HepG2 (cell line): ENCODE measurements at regions not wholly inside any gene's neighbourhood (a gene's known extent, or its start where the extent isn't known, plus 50 kb on each side); places are given as distances from the start of the nearest gene placed in this dataset.
A peak's percentile ranks its signal among the peaks of the same experiment; 100 is the strongest.

Experiments used
- CBFB ChIP-seq: sonication (generic); formaldehyde crosslinking; IDR thresholded peaks from 2 replicates; pipeline ENCODE4 v1.4.0; 2020; ENCODE audit warnings: missing genetic modification reagents
- FOXM1 ChIP-seq: sonication (generic); formaldehyde crosslinking; IDR thresholded peaks from 2 replicates; pipeline ENCODE4 v1.5.0; 2020; ENCODE audit warnings: missing genetic modification reagents
- FOXP1 ChIP-seq, 2 experiments: fragments of 450-650 bp in 1 of 2; IDR thresholded peaks; 2 replicates each; pipeline ENCODE4 v1.6.1; 2017 to 2018; ENCODE audit warnings: antibody characterized with exemption in 1 of 2
- MIER3 ChIP-seq: IDR thresholded peaks from 2 replicates; pipeline ENCODE4 v1.6.1; 2016; ENCODE audit warnings: missing compliant biosample characterization, borderline replicate concordance
- NKX3-1 ChIP-seq: sonication (generic); formaldehyde crosslinking; IDR thresholded peaks from 2 replicates; pipeline ENCODE4 v1.5.0; 2020; ENCODE audit warnings: missing genetic modification reagents
- RCOR2 ChIP-seq: IDR thresholded peaks from 2 replicates; pipeline ENCODE4 v1.6.1; 2016; ENCODE audit warnings: missing biosample characterization, missing genetic modification reagents
- ZNF12 ChIP-seq: sonication (generic); formaldehyde crosslinking; IDR thresholded peaks from 2 replicates; pipeline ENCODE4 v1.5.0; 2020; ENCODE audit warnings: missing genetic modification reagents
- ZNF782 ChIP-seq: sonication (generic); formaldehyde crosslinking; IDR thresholded peaks from 2 replicates; pipeline ENCODE4 v1.4.0; 2020; ENCODE audit warnings: missing genetic modification reagents, mild to moderate bottlenecking, borderline replicate concordance
- TF ChIP-seq, protein P1 (sequence below): sonication (generic); formaldehyde crosslinking; IDR thresholded peaks from 2 replicates; pipeline ENCODE4 v1.8.1; 2023; ENCODE audit warnings: mild to moderate bottlenecking, missing genetic modification reagents
- TF ChIP-seq, protein P2 (sequence below): sonication (generic); formaldehyde crosslinking; IDR thresholded peaks from 2 replicates; pipeline ENCODE4 v1.5.0; 2020; ENCODE audit warnings: mild to moderate bottlenecking, missing genetic modification reagents, moderate library complexity
- TF ChIP-seq, protein P3 (sequence below): sonication (generic); formaldehyde crosslinking; IDR thresholded peaks from 2 replicates; pipeline ENCODE4 v1.8.0; 2023; ENCODE audit warnings: mild to moderate bottlenecking, missing genetic modification reagents

DNA sequence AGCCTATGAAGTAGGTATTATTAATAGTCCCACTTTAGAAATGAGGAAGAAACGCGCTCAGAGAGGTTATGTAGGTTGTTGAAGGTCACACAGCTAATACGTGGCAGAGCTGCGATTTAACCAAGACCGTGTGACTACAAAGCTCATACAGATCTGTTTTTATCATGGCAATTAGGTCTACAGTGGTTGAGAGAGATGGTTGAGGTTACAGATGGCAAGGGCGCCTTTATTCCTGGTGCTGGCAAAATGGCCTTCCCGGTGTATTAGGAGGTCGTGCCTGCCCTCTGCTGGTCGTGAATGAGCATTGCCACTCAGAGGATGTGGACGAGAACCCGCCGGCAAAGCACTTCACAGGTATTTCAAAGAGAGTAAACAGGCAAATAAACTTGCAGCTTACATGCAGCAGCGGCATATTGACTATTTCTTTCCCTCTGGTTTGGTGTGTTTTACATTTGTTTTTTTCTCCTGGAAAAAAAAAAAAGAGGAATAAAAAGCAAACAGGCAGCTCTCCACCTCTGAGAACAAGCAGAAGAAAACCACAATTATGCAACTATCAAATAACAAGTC is 65.3 kb upstream of the EGFLAM start (continued):
- TF ChIP-seq ZNF782, result no peak
- TF ChIP-seq, protein P1, sequence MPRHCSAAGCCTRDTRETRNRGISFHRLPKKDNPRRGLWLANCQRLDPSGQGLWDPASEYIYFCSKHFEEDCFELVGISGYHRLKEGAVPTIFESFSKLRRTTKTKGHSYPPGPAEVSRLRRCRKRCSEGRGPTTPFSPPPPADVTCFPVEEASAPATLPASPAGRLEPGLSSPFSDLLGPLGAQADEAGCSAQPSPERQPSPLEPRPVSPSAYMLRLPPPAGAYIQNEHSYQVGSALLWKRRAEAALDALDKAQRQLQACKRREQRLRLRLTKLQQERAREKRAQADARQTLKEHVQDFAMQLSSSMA (CRISPR knock-in tag), result no peak
- TF ChIP-seq FOXM1 (CRISPR knock-in tag), result no peak
- peak; percentile 22; the same call in 1 of the 2 replicates for TF ChIP-seq MIER3 (CRISPR knock-in tag)
- TF ChIP-seq ZNF12, result no peak
- TF ChIP-seq, protein P2, sequence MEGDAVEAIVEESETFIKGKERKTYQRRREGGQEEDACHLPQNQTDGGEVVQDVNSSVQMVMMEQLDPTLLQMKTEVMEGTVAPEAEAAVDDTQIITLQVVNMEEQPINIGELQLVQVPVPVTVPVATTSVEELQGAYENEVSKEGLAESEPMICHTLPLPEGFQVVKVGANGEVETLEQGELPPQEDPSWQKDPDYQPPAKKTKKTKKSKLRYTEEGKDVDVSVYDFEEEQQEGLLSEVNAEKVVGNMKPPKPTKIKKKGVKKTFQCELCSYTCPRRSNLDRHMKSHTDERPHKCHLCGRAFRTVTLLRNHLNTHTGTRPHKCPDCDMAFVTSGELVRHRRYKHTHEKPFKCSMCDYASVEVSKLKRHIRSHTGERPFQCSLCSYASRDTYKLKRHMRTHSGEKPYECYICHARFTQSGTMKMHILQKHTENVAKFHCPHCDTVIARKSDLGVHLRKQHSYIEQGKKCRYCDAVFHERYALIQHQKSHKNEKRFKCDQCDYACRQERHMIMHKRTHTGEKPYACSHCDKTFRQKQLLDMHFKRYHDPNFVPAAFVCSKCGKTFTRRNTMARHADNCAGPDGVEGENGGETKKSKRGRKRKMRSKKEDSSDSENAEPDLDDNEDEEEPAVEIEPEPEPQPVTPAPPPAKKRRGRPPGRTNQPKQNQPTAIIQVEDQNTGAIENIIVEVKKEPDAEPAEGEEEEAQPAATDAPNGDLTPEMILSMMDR (CRISPR knock-in tag), result peak; percentile 96
- TF ChIP-seq RCOR2 (CRISPR knock-in tag), result peak; percentile 95
- TF ChIP-seq, protein P3, sequence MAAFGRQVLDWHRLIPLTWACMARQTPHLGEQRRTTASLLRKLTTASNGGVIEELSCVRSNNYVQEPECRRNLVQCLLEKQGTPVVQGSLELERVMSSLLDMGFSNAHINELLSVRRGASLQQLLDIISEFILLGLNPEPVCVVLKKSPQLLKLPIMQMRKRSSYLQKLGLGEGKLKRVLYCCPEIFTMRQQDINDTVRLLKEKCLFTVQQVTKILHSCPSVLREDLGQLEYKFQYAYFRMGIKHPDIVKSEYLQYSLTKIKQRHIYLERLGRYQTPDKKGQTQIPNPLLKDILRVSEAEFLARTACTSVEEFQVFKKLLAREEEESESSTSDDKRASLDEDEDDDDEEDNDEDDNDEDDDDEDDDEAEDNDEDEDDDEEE (CRISPR knock-in tag), result no peak
- TF ChIP-seq FOXP1 (IDR thresholded peaks at IDR 0.05), result no peak
- no peak for TF ChIP-seq FOXP1 (CRISPR knock-in tag; IDR thresholded peaks at IDR 0.05)
- no peak for TF ChIP-seq NKX3-1 (CRISPR knock-in tag)
- 0 out of 2 replicates have a peak, but pooled peaks have one; percentile 24 for TF ChIP-seq CBFB
